HG02943 (cell line): ENCODE measurements at regions not wholly inside any gene's neighbourhood (a gene's known extent, or its start where the extent isn't known, plus 50 kb on each side); places are given as distances from the start of the nearest gene placed in this dataset.
"Not testable (repeated sequence)": the region's sequence is repeated elsewhere in the genome, so short reads cannot be mapped to it uniquely, and the experiment has no call there.

ENCODE experiments used
- ATAC-seq: cut with Tn5 transposase; IDR thresholded peaks from one replicate; pipeline ENCODE4 v1.9.1; 2021; ENCODE audit warnings: mild to moderate bottlenecking, low read depth, moderate library complexity; ENCODE audit not compliant: unreplicated experiment

DNA sequence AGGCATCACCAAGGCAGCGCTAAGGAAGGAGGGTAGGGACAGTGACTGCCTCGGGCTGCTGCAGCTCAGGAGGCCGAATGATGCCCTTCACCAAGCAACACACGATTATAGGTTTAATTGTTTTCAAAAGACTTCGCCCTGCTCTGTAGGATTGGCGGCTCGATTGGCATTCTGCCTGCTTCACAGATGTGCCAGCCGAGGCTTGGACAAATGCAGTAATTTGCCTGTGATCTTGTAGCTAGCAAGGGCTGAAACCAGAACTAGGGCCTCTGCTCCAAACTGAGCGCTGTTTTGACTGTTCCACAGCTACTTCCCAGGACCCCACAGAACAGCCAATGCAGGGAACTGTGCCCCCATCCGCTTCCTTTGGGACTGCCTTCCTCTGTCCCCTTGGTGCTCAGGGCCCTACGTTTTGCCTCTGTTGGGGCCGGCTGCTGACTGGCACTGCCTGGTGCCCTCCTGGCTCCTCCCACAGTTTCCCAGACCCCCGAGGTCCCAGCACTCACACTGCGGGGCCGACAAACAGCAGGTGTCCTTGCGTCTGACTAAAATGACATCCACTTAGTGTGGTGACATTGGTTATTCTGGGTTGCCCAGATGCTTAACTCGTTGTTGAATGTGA lies 62.6 kb upstream of the EN2 start:
- ATAC-seq: no peak

DNA sequence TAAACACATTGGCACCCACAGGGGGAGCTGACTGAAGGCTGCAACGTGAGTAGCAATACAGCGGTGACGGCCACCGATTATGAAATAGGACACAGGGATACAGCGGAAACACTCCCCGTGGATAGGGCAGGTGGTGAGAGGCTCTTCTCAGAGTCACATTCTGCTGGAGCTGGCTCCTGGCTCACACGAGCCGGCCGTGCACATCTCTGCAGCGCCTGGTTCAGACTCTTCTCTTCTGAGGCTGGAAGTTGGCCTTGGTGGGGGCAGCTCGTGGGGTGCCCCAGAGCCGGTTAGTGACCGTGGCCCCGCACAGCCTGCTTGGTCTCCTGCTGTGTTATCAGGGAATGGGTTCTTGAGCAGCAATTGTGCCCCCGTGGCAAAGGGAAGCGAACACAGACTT lies 61.3 kb upstream of the EN2 start:
- ATAC-seq: no peak

DNA sequence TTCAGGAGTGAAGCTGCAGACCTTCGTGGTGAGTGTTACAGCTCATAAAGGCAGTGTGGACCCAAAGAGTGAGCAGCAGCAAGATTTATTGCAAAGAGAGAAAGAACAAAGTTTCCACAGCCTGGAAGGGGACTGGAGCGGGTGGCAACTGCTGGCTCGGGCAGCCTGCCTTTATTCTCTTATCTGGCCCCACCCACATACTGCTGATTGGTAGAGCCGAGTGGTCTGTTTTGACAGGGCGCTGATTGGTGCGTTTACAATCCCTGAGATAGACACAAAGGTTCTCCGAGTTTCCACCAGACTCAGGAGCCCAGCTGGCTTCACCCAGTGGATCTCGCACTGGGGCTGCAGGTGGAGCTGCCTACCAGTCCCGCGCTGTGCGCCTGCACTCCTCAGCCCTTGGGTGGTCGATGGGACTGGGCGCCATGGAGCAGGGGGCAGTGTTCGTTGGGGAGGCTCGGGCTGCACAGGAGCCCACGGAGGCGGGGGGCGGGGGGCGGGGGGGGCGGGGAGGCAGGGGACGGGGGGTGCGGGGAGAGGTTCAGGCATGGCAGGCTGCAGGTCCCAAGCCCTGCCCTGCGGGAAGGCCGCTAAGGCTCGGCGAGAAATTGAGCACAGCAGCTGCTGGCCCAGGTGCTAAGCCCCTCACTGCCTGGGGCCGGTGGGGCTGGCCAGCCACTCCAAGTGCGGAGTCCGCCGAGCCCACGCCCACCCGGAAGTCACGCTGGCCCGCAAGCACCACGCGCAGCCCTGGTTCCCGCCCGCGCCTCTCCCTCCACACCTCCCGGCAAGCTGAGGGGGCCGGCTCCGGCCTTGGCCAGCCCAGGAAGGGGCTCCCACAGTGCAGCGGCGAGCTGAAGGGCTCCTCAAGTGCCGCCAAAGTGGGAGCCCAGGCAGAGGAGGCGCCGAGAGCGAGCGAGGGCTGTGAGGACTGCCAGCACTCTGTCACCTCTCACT lies 59.9 kb upstream of the EN2 start:
- not testable (repeated sequence) for ATAC-seq

DNA sequence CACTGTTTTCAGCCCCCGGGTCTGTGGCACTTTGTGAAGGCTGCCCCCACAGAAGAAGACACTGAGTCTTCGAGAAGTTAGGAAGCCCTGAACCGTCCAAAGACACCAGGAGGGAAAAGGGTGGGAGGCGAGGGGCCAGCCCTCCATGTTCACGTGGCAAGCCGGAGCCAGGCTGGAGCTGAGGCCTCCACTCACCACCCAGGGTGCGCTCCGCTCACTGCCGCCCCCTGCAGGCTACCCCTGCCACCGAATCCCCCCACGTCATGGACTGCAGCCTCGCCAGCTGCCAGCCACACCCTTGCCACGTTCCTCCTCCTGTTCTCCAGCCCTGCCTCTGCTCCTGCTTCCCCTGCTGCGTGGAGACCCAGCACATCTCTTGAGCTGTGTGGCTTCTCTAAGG lies 59.0 kb upstream of the EN2 start:
- no peak for ATAC-seq

DNA sequence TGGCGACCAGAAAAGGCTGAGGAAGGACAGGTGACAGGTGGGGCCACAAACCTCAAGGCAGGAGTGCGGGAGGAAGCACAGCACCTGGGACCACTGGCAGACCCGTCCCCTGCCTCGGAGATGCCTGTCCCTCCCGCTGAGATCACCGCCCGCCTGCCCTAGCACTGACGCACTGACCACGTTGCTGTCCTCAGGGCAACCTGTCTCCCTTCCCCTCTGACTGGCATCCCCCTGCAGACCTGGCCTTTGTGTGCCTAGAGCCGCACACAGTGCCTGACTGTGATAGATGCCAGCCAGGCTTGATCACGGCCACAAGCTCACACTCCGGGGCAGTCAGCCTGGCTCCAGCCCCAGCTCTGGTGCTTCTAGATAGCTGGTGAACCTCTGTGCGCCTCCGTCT lies 58.4 kb upstream of the EN2 start:
- ATAC-seq: no peak

DNA sequence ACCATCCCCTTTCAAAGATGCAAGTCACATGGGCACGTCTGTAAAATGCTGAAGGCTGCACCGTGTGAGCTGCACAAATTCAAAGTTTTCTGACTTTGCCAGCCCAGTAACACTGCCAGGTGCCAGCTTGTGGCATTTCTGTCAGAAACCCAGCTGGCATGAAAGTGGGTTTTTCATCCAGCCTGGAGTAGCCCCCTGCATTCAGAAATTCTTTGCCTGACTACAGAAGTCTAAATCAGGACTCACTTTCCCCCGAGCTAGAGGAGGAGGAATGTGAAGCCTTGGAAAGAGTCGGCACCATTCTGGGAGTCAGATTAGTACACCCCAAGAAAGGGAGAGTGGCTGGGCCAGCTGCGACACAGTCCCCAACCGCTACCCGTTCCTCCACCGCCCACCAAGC lies 56.7 kb upstream of the EN2 start:
- no peak for ATAC-seq

DNA sequence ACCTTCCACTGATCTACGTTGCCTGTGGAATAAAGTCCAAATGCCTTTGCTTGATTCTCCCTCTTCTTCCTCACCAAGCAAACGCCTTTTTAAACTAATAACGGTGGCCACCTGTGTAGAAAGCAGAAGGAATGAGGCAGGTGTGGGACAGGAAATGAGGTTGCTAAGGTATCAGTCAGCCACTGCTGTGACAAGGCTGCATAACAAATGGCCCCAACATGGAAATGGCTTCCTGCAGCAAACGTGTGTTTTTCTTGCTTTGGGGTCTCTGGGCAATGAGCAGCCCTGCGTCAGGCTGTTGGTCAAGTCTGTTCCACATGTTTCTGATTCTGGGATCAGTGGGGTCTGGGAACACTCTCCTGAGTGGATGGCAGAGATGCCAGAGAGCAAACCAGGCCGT lies 56.0 kb upstream of the EN2 start:
- ATAC-seq: no peak

DNA sequence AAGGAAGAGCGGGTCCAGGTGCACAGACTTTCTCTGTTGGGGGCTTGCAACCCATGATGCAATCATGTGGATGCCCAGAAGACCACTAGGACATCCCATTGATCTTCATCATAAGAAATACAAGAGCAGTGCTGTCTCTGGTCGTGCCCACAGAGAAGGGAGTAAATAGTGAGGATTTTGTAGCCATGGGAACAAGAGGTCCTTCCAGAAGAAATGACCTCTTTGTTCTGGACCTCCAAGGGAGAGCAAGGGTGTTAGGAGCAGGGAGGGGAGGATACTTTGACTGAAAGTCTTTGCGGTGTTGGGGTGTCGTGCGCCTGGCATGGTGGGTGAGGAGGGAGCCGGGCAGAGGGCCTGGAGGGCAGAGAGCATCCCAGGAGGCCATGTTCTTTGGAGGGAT lies 55.0 kb upstream of the EN2 start:
- no peak for ATAC-seq

DNA sequence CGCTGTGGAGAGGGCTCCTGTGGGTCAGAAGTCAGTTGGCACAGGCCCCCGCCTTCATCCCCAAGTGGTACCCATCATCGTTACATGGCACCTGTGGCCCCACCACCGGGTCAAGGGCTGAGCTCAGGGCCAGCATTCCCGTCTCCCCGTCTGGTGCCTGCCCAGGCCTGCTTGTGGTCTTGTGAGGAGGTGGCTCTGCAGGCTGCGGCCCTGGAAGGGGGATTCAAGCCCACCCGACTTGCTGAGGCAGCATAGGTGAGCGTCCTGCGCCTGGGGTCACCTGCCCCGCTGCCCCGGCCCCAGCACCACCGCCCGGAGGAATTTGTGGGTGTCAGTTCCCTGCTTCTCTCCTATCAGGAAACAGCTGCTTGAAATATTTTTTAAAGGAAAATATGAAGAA lies 53.0 kb upstream of the EN2 start:
- ATAC-seq: no peak

DNA sequence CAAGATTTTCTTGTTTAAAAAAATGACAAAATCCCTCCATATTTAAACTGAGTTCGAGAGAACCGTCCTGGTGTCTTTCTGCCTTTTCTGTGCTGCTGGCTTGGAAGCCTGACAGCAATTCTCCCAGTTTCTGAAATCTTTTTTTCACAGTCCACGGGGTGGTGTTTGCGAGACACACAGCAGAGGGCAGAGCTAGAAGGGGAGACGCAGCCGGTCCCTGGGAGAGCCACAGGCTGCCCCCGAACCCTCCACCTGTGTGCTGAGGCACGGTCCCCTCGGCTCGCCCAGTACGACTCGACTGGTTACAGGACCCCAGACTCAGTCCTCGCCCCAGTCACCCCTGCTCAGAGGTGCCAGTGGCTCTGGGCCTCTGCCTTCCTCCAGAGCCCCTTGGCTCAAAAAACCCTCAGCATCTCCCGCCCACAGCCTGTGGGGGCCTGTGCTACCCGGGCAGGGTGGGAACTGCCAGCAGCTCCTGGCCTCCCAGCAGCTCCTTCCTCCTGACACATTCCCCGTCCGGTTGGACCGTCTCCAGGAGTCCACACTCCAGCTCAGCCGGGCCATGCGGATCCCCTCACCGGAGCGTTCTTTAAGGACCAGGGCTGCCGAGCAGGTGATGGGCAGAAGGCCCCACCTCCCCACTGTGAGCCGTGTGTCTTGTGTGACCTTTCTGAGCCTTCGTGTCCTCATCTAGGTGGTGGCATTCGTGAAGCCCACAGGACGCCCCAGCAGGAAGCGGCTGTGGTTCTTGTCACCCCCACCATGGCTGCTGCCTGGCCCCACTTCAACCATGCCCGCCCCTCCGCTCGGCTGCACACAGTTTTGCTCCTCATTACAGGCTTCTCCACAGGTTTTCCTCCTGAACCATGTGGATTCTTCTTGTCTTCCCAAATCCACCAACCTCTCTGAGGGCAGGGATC lies 52.3 kb upstream of the EN2 start:
- no peak for ATAC-seq

DNA sequence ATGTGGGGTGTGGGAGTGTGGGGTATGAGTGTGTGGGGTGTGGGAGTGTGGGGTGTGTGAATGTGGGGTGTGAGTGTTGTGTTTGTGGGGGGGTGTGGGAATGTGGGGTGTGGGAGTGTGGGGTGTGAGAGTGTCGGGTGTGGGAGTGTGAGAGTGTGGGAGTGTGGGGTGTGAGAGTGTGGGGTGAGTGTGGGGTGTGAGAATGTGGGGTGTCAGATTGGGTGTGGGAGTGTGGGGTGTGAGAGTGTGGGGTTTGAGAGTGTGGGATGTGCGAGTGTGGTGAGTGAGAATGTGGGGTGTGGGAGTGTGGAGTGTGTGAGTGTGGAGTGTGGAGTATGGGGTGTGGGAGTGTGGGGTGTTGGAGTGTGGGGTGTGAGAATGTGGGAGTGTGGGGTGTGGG lies 50.1 kb upstream of the EN2 start:
- ATAC-seq: no peak
